ENCODE measurements at regions not wholly inside any gene's neighbourhood (a gene's known extent, or its start where the extent isn't known, plus 50 kb on each side); places are given as distances from the start of the nearest gene placed in this dataset.

DNA sequence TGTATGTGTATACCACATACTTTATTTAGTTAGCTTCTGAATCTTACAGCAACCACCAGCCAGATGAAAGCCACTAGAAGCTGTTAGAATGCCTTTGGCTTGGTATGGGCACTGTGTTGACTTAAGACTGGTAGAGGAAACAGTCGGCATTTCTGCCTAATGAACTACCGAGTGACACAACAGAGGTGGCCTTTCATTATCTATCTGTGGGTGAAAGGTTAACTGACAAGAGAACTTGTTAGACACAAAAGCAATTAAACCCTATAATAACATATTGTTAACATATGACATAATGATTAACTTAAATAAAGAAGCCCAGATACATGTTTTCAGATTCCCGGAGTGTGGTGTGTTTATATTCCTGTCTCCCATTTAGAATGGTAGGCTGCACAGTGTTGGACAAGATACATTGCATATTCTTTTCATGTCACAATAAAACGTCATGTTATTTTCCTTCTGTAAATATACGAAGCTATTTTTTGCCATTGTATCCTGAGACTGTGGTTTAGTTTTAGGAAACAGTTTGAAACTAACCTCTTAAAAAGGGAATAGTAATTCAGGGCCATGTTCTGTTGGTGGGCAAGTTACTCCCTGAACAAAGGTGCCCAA lies 181.5 kb downstream of the SLIT2 start:
- TF ChIP-seq, protein P1, sequence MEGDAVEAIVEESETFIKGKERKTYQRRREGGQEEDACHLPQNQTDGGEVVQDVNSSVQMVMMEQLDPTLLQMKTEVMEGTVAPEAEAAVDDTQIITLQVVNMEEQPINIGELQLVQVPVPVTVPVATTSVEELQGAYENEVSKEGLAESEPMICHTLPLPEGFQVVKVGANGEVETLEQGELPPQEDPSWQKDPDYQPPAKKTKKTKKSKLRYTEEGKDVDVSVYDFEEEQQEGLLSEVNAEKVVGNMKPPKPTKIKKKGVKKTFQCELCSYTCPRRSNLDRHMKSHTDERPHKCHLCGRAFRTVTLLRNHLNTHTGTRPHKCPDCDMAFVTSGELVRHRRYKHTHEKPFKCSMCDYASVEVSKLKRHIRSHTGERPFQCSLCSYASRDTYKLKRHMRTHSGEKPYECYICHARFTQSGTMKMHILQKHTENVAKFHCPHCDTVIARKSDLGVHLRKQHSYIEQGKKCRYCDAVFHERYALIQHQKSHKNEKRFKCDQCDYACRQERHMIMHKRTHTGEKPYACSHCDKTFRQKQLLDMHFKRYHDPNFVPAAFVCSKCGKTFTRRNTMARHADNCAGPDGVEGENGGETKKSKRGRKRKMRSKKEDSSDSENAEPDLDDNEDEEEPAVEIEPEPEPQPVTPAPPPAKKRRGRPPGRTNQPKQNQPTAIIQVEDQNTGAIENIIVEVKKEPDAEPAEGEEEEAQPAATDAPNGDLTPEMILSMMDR (IDR thresholded peaks at IDR 0.05), result no peak
- no peaks in the 10 kb centered on the region for H3K4me1 ChIP-seq
- intact Hi-C loops (cut with DNase I), result no loop called here
- H3K27ac ChIP-seq, result no peak overlapping the region
- no peaks in the 10 kb centered on the region for H3K27me3 ChIP-seq
- ATAC-seq, result peak; percentile 45
- H3K9me3 ChIP-seq, result no peaks in the 10 kb centered on the region
- H3K4me3 ChIP-seq, result no peak overlapping the region
- no peaks in the 10 kb centered on the region for H3K36me3 ChIP-seq
- DNase-seq, result no peak

DNA sequence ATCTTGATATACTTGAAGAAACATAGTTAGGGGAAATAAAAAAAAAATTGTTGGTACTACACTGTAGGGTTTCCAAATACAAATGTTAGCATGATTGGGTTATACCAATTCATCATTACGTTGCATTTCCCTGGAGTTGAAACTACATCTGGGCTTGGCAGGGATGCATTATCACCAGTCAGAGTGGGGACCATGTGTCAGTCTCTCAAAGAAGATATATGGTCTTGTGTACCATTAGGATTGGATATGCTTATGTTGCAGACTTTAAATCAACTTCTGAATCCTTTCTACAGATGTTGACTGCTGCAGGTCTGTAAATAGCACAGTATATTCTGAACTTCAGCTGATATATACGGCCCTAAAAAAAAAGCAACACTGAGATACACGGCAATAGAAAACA lies 188.5 kb downstream of the SLIT2 start:
- TF ChIP-seq, protein P1 (IDR thresholded peaks at IDR 0.05), result no peak
- Histone ChIP-seq H3K9me3 (no peaks in the 10 kb centered on the region), H3K27me3 (no peaks in the 10 kb centered on the region), H3K4me3 (no peak overlapping the region), H3K4me1 (peaks cover 6% of the 10 kb centered on the region), H3K36me3 (no peaks in the 10 kb centered on the region), H3K27ac (no peak overlapping the region)
- DNase-seq (no peak), ATAC-seq (no peak)
- intact Hi-C loops (cut with DNase I), result no loop called here

DNA sequence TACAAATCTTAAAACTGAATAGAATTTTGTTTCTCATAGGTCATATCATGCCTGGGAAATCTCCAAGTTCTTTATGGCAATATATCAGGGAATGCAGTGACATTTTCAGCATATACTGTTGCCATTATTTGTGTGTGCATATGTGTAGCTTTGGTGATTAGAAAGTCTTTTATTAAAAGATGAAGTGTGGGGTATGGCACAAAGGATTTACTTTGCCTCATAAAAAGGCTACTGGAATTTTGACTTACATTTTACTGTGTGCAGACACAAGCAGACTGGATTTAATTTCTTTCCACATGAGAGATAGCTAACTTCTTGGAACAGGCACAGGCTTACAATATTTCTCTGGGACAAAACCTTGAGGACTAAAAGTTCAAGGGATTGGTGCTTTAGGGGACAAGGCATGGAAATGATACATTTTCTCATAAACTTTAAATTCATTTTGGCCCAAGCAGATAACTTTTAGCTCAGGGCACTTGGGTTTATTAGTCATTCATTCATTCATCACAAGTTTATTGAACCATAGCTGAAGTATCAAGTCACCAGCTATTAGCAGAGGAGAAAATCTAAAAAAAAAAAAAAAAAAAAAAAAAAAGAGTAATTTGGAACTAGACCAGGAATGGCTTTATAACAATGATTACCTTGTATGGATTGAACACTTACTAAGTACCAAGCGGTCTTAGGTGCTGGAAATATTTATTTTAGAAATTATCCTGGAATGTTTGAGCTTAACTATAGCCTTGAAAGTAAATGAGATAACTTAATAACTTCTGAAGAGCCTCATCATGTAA lies 191.5 kb downstream of the SLIT2 start:
- Histone ChIP-seq H3K9me3 (no peaks in the 10 kb centered on the region), H3K4me3 (no peak overlapping the region), H3K4me1 (peaks cover 6% of the 10 kb centered on the region), H3K27ac (no peak overlapping the region), H3K27me3 (no peaks in the 10 kb centered on the region), H3K36me3 (no peaks in the 10 kb centered on the region)
- DNase-seq, result no peak
- ATAC-seq, result no peak
- TF ChIP-seq, protein P1 (IDR thresholded peaks at IDR 0.05), result no peak
- intact Hi-C loops (cut with DNase I), result no loop called here

DNA sequence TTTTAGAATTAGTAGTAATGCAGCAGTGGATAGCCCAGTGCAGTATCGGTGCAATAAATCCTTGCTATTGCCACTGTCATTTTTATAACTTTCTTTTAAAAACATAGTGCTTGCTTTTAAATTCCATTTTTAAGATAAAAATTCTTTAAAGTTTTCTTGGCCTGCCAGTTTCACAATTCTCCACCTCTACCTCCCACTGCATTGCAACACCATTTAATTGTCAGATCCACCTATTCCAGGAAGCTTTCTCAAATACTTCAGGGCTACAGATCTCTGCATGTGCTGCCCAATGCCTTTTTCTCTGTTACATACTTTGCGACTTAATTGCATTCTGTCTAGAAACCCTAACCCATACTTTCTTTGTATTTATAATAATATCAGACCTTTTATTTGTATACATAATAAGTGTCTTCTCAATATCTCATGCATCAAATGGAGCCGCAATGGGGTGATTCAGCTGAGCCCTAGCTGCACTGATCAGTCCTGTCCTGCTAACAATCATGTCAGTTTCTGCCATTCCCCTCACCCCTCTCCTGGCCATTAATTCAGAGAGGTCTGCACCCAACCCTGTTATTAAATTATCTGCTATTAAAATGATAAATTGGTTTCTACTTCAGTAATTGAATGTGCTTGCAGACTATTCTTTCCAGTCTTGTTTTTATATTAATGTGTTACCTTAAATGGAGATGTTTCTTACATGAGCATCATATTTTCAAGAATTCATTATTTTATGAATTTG lies 193.1 kb downstream of the SLIT2 start:
- ATAC-seq (no peak), DNase-seq (no peak)
- TF ChIP-seq, protein P1 (IDR thresholded peaks at IDR 0.05), result no peak
- intact Hi-C loops (cut with DNase I), result no loop called here
- Histone ChIP-seq H3K9me3 (no peaks in the 10 kb centered on the region), H3K36me3 (no peaks in the 10 kb centered on the region), H3K27ac (no peak overlapping the region), H3K27me3 (no peaks in the 10 kb centered on the region), H3K4me3 (no peak overlapping the region), H3K4me1 (peaks cover 6% of the 10 kb centered on the region)

DNA sequence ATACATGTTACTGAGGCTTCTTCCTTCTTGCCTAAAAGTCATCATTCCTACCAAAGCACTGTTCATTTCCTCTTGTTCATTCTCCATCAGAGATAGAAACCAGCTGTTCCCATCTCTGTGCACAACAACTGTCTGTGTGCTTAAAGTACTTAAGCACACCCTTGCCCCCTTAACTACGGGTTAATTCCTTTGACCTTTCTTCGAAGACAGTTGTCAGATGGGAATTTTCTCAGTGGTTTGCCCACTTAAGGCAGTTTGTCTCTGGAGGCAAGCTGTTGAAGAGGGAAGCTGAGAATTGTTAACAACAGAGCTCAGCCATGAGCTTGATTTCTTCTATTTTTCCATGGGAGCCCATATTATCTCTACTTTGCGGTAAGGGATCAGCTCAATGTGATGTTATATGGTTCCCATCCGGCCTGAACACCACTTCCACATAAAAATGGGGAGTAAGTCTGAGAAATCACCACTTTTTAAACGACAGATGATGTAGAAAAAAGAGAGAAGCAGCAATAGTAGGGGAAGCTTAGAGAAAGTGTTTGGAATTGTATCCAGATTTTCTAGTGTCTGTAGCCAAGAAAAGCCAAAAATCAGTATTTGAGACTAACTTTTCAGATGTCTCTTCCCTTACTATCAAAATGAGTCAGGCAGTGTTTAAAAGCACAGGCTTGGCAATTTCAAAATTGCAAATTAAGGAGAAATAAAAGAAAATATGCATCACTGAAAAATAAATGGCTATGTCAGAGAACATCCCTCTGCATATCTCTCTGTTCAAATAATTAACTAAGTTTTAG lies 194.4 kb downstream of the SLIT2 start:
- Histone ChIP-seq H3K27ac (no peak overlapping the region), H3K9me3 (no peaks in the 10 kb centered on the region), H3K36me3 (no peaks in the 10 kb centered on the region), H3K4me1 (peaks cover 6% of the 10 kb centered on the region), H3K27me3 (no peaks in the 10 kb centered on the region), H3K4me3 (no peak overlapping the region)
- TF ChIP-seq, protein P1 (IDR thresholded peaks at IDR 0.05), result no peak
- ATAC-seq, result peak; percentile 37
- DNase-seq, result no peak
- intact Hi-C loops (cut with DNase I), result no loop called here
